ENCODE measurements at regions not wholly inside any gene's neighbourhood (a gene's known extent, or its start where the extent isn't known, plus 50 kb on each side); places are given as distances from the start of the nearest gene placed in this dataset.

- no peak for DNase-seq
These were observed 1022.3 kb upstream of the B3GALT2 start for GRCh38 chr1:194208674-194209073.

DNA sequence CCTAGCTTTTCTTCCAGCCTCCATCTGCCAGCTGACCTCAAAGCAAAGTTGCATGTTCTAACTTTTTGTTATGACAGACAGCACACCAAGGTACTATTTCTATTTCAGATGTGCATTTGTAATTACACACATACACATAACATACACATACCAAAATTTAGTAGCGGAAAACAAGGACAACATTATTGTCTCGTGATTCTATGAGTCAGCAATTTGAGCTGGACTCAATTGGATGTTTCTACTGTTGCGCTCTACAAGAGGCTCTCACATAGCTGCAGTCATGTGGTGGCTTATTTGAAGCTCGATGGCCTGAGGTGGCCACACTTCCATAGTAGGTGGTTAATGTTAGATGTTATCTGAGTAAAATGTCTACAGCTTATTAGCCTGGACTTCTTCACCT is 1010.1 kb upstream of the B3GALT2 start:
- no peak for DNase-seq

- DNase-seq: no peak
These were observed 1008.3 kb upstream of the B3GALT2 start for GRCh38 chr1:194194724-194195123.

DNA sequence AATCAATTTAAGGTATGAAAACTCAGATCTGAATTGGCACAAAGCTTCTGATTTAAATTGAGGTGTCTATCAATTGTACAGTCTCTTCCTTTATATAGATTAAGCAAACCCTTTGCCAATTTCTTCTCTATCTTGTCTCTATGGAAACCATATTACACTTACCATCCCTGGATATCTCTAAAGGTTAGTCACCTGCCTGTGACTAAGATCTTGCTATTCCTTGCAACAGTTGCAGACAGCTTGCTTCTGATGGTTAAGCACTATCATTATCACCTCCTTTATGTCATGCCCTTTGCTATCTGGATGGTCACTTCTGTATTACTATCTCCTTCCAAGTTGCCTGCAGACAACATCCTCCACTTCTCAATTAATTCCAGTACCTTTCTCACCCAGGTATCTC is 998.6 kb upstream of the B3GALT2 start:
- DNase-seq: no peak

DNA sequence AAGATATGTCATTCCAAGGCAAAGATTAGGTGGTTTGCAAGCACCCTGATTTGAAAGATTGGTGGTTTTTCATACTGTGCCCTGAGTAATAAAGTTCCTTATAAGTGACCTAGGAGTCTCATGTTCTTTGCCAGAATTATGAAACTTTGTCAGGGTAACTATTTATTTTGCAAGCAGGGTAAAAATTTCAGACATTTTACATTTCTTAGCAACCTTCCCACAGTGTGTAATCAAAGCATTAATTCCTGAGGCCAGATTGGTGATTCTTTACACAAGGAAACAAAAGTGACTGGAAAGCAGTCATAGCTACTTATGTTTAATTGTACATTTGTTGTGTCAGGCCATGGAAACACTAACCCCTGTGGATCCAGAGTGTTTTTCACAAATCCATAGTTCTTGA is 998.0 kb upstream of the B3GALT2 start:
- DNase-seq: no peak

- no peak for DNase-seq
These were observed 995.4 kb upstream of the B3GALT2 start for GRCh38 chr1:194181845-194182244.

- no peak for DNase-seq
These were observed 989.8 kb upstream of the B3GALT2 start for GRCh38 chr1:194176212-194176611.

- no peak for DNase-seq
These were observed 988.8 kb upstream of the B3GALT2 start for GRCh38 chr1:194175251-194175650.

DNA sequence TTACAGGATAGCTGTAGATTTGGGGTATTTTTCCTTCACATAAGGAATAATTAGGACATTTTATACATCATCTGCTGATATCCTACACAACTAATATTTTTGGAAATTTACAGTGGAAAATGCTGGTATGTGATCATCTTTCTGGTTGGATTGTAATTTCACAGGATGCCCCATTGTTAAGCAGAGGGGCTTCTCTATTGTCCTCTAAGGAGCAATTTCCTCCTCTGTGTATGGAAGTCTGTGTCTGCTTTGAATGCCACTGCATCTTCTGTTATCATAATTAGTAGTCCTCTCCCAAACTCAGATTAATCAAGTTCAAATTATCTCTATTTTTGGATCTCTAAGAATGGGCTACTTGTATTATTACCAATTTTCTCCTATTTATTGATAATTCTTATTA is 988.1 kb upstream of the B3GALT2 start:
- DNase-seq: no peak

DNA sequence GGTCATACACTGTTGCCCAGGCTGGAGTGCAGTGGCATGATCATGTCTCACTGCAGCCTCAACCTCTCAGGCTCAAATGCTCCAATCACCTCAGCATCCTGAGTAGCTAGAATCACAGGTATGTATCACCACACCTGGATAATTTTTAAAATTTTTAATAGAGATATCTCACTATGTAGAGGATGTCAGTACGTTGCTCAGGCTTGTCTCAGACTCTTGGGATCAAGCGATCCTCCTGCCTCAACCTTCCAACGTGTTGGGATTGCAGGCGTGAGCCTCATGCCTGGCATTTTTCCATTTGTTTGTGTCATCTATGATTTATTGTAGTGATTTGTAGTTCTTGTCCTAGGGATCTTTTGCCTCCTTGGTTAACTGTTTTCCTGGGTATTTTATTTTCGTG is 985.2 kb upstream of the B3GALT2 start:
- no peak for DNase-seq

GRCh38 chr1:194167956-194168640 is 981.7 kb upstream of the B3GALT2 start:
- no peak for DNase-seq

- DNase-seq: no peak
These were observed 978.3 kb upstream of the B3GALT2 start for GRCh38 chr1:194164755-194165154.

GRCh38 chr1:194161591-194161990 is 975.2 kb upstream of the B3GALT2 start:
- no peak for DNase-seq

GRCh38 chr1:194159941-194160340 is 973.5 kb upstream of the B3GALT2 start:
- no peak for DNase-seq

DNA sequence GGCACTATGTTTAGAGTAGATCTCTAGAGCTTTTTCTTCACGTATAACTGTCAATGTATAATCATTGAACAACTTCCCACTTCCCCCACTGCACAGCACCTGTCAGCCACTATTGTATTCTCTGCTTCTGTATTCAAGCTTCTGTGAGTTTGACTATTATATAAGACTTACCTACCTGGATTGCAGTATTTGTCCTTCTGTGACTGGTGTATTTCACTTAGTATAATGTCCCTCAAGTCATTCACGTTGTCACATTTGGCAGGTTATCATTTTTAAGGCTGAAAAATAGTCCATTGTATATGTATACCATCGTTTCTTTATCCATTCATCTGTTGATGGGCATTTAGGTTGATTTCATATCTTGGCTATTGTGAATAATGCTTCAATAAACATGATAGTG is 969.5 kb upstream of the B3GALT2 start:
- DNase-seq: no peak

GRCh38 chr1:194151056-194151455 is 964.6 kb upstream of the B3GALT2 start:
- DNase-seq: no peak

DNA sequence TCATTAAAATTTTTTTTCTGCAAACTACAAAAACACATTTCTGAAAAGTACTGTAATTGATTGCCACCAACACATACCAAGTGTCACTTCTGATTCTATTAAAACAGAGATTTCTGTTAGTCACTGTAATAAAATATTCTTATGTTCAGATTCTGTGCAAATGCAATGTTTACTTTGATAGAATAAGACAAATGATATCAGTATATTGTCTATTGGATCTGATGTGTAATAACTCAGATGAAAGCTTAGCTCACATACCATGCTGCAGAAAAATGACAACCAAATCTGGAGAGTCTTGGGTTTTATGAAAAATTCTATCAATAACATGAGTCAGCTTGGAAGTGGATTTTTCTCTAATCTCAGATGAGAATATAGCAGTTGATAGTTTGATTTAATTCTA is 963.8 kb upstream of the B3GALT2 start:
- no peak for DNase-seq

- DNase-seq: no peak
These were observed 946.7 kb upstream of the B3GALT2 start for GRCh38 chr1:194133152-194133551.

DNA sequence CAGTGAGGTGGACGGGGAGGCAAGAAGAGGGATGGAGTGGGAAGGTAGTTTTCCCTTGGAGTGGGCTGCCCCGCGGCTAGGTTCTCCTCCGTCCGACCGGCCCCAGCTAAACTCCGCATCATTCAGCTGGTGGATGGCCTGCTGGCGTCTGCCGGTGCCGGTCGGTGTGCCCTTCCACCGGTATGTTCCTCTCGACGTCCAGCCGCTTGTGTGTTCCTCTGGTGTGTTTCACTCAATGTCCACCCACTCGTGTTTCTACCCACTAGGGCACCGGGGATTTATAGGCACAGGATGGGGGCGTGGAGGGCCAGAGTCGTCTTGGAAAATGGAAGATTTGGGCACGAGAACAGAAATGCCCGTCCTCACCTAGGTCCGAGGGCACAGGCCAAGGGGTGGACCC is 931.7 kb upstream of the B3GALT2 start:
- no peak for DNase-seq

DNA sequence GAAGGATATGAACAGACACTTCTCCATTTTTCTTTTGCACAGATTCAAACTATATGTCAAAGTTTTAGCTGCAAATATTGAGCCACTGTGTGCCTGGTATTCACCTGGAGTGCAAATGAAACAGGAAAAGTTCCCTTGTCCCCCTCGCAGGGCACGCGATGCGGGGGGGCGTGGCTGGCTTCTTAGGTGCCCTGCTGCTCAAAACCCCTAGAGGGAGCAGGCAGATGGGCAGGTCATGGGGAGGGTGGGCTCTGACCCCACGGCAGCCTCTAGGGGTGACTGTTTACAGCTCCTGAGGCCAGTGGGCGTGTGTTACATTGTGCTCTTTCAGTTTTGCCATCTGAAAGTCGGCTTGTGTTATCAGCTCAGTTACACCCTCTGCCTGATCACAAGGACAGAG is 931.2 kb upstream of the B3GALT2 start:
- DNase-seq: no peak

DNA sequence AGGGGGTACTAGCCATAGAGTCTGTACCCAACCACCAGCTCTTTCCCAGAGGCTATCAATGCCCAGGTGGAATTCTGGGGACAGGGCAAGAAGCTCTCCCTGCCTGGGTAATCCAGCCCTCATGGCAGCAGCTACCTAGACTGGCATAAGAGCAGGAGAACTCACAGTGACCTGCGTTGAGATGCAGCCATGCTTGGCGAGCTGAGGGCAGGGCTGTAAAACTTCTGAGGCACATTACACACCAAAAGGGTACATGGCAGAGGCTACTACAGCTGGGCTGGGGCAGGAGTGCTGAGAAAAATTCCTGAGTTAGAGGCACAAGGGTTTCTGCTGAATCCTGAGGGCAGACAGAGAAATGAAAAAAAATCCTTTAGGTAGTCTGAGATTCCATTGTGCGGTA is 927.9 kb upstream of the B3GALT2 start:
- no peak for DNase-seq

DNA sequence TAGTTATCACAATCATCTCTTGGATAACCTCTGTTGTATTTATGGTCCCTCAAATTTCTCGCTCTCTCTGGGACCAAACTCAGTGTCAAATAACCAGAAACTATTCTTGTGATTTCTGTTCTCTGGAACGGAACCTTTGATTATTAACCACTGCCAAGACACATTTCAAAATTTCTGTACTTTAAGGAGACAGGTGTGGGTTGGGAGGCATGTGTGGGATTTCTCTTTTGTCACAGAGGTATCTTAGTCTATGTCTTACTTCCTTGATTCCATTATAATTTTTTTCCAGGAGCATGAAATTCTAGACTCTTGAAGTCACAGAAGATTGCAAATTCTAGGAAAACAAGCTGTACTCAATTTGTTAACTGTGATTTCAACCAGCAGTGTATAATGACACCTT is 919.0 kb upstream of the B3GALT2 start:
- DNase-seq: peak in 1 of 56 donors; percentile 13

GRCh38 chr1:194104247-194104844 is 917.9 kb upstream of the B3GALT2 start:
- no peak for DNase-seq
